ENCODE measurements at regions not wholly inside any gene's neighbourhood (a gene's known extent, or its start where the extent isn't known, plus 50 kb on each side); places are given as distances from the start of the nearest gene placed in this dataset.
"Not testable (repeated sequence)": the region's sequence is repeated elsewhere in the genome, so short reads cannot be mapped to it uniquely, and the experiment has no call there.

GRCh38 chr18:39506581-39507330 lies 1941.2 kb upstream of the CELF4 start:
- DNase-seq (ENCODE audit: low read depth): no peak

- DNase-seq (ENCODE audit: low read depth): no peak
These were observed 1934.7 kb upstream of the CELF4 start for GRCh38 chr18:39500306-39500705.

- no peak for DNase-seq (ENCODE audit: low read depth)
These were observed 1932.2 kb upstream of the CELF4 start for GRCh38 chr18:39497821-39498220.

GRCh38 chr18:39496986-39497385 lies 1931.4 kb upstream of the CELF4 start:
- DNase-seq (ENCODE audit: low read depth): no peak

GRCh38 chr18:39494211-39494896 lies 1928.8 kb upstream of the CELF4 start:
- no peak for DNase-seq (ENCODE audit: low read depth)

GRCh38 chr18:39491408-39491807 lies 1925.8 kb upstream of the CELF4 start:
- DNase-seq (ENCODE audit: low read depth): no peak

- no peak for DNase-seq (ENCODE audit: low read depth)
These were observed 1923.8 kb upstream of the CELF4 start for GRCh38 chr18:39489431-39489830.

- DNase-seq (ENCODE audit: low read depth): no peak
These were observed 1922.3 kb upstream of the CELF4 start for GRCh38 chr18:39487932-39488331.

- DNase-seq (ENCODE audit: low read depth): no peak
These were observed 1920.7 kb upstream of the CELF4 start for GRCh38 chr18:39486268-39486667.

GRCh38 chr18:39485696-39486095 lies 1920.1 kb upstream of the CELF4 start:
- no peak for DNase-seq (ENCODE audit: low read depth)

- no peak for DNase-seq (ENCODE audit: low read depth)
These were observed 1915.7 kb upstream of the CELF4 start for GRCh38 chr18:39481281-39481680.

GRCh38 chr18:39480494-39481195 lies 1915.0 kb upstream of the CELF4 start:
- DNase-seq (ENCODE audit: low read depth): no peak

GRCh38 chr18:39464006-39464405 lies 1898.4 kb upstream of the CELF4 start:
- DNase-seq (ENCODE audit: low read depth): no peak

- no peak for DNase-seq (ENCODE audit: low read depth)
These were observed 1896.8 kb upstream of the CELF4 start for GRCh38 chr18:39462436-39462835.

GRCh38 chr18:39460136-39460535 lies 1894.5 kb upstream of the CELF4 start:
- no peak for DNase-seq (ENCODE audit: low read depth)

- DNase-seq (ENCODE audit: low read depth): no peak
These were observed 1889.7 kb upstream of the CELF4 start for GRCh38 chr18:39455285-39455684.

- DNase-seq (ENCODE audit: low read depth): no peak
These were observed 1889.3 kb upstream of the CELF4 start for GRCh38 chr18:39454866-39455265.

GRCh38 chr18:39453882-39454281 lies 1888.3 kb upstream of the CELF4 start:
- DNase-seq (ENCODE audit: low read depth): no peak

- DNase-seq (ENCODE audit: low read depth): no peak
These were observed 1887.8 kb upstream of the CELF4 start for GRCh38 chr18:39453356-39453755.

GRCh38 chr18:39450958-39451357 lies 1885.4 kb upstream of the CELF4 start:
- DNase-seq (ENCODE audit: low read depth): no peak

- no peak for DNase-seq (ENCODE audit: low read depth)
These were observed 1884.0 kb upstream of the CELF4 start for GRCh38 chr18:39449566-39449965.

- no peak for DNase-seq (ENCODE audit: low read depth)
These were observed 1883.3 kb upstream of the CELF4 start for GRCh38 chr18:39448942-39449341.

- not testable (repeated sequence) for DNase-seq (ENCODE audit: low read depth)
These were observed 1879.4 kb upstream of the CELF4 start for GRCh38 chr18:39444957-39445356.

All from T-helper 22 cell (primary cell).